ENCODE measurements at regions not wholly inside any gene's neighbourhood (a gene's known extent, or its start where the extent isn't known, plus 50 kb on each side); places are given as distances from the start of the nearest gene placed in this dataset.
"Not testable (repeated sequence)": the region's sequence is repeated elsewhere in the genome, so short reads cannot be mapped to it uniquely, and the experiment has no call there.

- not testable (repeated sequence) for TF ChIP-seq CTCF (conservative IDR thresholded peaks at IDR 0.05); ZFX (IDR thresholded peaks at IDR 0.05)
These were observed 957.0 kb downstream of the LTN1 start for GRCh38 chr21:28035692-28036091.
